T47D (cell line): ENCODE measurements at regions not wholly inside any gene's neighbourhood (a gene's known extent, or its start where the extent isn't known, plus 50 kb on each side); places are given as distances from the start of the nearest gene placed in this dataset.

Experiments
- DNase-seq, 2 experiments: peaks; one replicate each; pipeline versions ENCODE4 v3.0.0 to v3.0.0-alpha.2; 2011 to 2012; ENCODE audit warnings: low read depth in 1 of 2, low spot score in 1 of 2
- JUND ChIP-seq: IDR thresholded peaks from 2 replicates; pipeline ENCODE4 v1.6.1; 2012; ENCODE audit warnings: low read depth
- in situ Hi-C: cut with HindIII; loops from 2 replicates; pipeline ENCODE4 v1.10.0; 2016; ENCODE audit warnings: low sequenced_read_pairs, low pct_unique_long_range_greater_than_20kb

GRCh38 chr10:78166261-78166660 is 132.6 kb downstream of the RPS24 start:
- in situ Hi-C loops = no loop called here
- no peak for DNase-seq
- no peak for TF ChIP-seq JUND

- DNase-seq = no peak
- TF ChIP-seq JUND = no peak
- in situ Hi-C loops = no loop called here
Observed at GRCh38 chr10:78169214-78169613, 135.6 kb downstream of the RPS24 start.

- DNase-seq = no peak
Observed at GRCh38 chr10:78170026-78170475, 136.4 kb downstream of the RPS24 start.

GRCh38 chr10:78171633-78172400 is 138.2 kb downstream of the RPS24 start:
- DNase-seq = no peak
- in situ Hi-C loops = no loop called here
- no peak for TF ChIP-seq JUND

More at GRCh38 chr10:78170026-78170475, 136.4 kb downstream of the RPS24 start:
- in situ Hi-C loops = no loop called here
- TF ChIP-seq JUND = no peak

GRCh38 chr10:78173360-78174015 is 139.8 kb downstream of the RPS24 start:
- in situ Hi-C loops = no loop called here
- no peak for DNase-seq

GRCh38 chr10:78175444-78176015 is 141.9 kb downstream of the RPS24 start:
- no peak for DNase-seq
- in situ Hi-C loops = no loop called here
- TF ChIP-seq JUND = no peak

More at GRCh38 chr10:78173360-78174015, 139.8 kb downstream of the RPS24 start:
- TF ChIP-seq JUND = no peak

- in situ Hi-C loops = no loop called here
- no peak for DNase-seq
- no peak for TF ChIP-seq JUND
Observed at GRCh38 chr10:78176320-78177317, 143.0 kb downstream of the RPS24 start.

- TF ChIP-seq JUND = no peak
- DNase-seq = no peak
- in situ Hi-C loops = no loop called here
Observed at GRCh38 chr10:78177491-78178185, 144.0 kb downstream of the RPS24 start.

- TF ChIP-seq JUND = no peak
- in situ Hi-C loops = no loop called here
Observed at GRCh38 chr10:78178397-78178796, 144.7 kb downstream of the RPS24 start.

GRCh38 chr10:78178940-78179339 is 145.3 kb downstream of the RPS24 start:
- in situ Hi-C loops = no loop called here
- peak in 1 of 2 experiments; percentile 51 for DNase-seq
- no peak for TF ChIP-seq JUND

More at GRCh38 chr10:78178397-78178796, 144.7 kb downstream of the RPS24 start:
- no peak for DNase-seq

GRCh38 chr10:78179886-78180705 is 146.4 kb downstream of the RPS24 start:
- no peak for TF ChIP-seq JUND
- in situ Hi-C loops = no loop called here
- no peak for DNase-seq
